Hepatocyte (in vitro differentiated cells): ENCODE measurements at regions not wholly inside any gene's neighbourhood (a gene's known extent, or its start where the extent isn't known, plus 50 kb on each side); places are given as distances from the start of the nearest gene placed in this dataset.

ENCODE experiments used
- DNase-seq: peaks from one replicate; pipeline ENCODE4 v3.0.0-alpha.2; 2016; ENCODE audit warnings: low spot score
- H2AFZ ChIP-seq: fragments of 200-600 bp; sonication (generic); 2 replicates; pipeline ENCODE4 v1.6.0; 2016; ENCODE audit warnings: antibody characterized with exemption, mild to moderate bottlenecking
- H3K27ac ChIP-seq: fragments of 200-600 bp; sonication (generic); 2 replicates; pipeline ENCODE4 v1.5.1; 2016; ENCODE audit warnings: mild to moderate bottlenecking
- H3K27me3 ChIP-seq: fragments of 200-600 bp; sonication (generic); 2 replicates; pipeline ENCODE4 v1.6.1; 2016
- H3K36me3 ChIP-seq: fragments of 200-600 bp; sonication (generic); replicated peaks from 2 replicates; pipeline ENCODE4 v1.5.1; 2016; ENCODE audit warnings: low read depth; ENCODE audit not compliant: insufficient read depth
- H3K4me1 ChIP-seq: fragments of 200-600 bp; sonication (generic); 2 replicates; pipeline ENCODE4 v1.5.1; 2016; ENCODE audit warnings: mild to moderate bottlenecking, moderate library complexity; ENCODE audit not compliant: insufficient read depth
- H3K4me2 ChIP-seq: fragments of 200-600 bp; sonication (generic); 2 replicates; pipeline ENCODE4 v1.6.0; 2016
- H3K4me3 ChIP-seq: fragments of 200-600 bp; sonication (generic); 2 replicates; pipeline ENCODE4 v1.5.1; 2016; ENCODE audit warnings: mild to moderate bottlenecking
- H3K79me2 ChIP-seq: fragments of 200-600 bp; sonication (generic); 2 replicates; pipeline ENCODE4 v1.6.0; 2017; ENCODE audit warnings: mild to moderate bottlenecking
- H3K9me2 ChIP-seq: fragments of 200-600 bp; sonication (generic); replicated peaks from 2 replicates; pipeline ENCODE4 v1.6.0; 2017; ENCODE audit warnings: mild to moderate bottlenecking; ENCODE audit not compliant: insufficient read depth
- H3K9me3 ChIP-seq: fragments of 200-600 bp; sonication (generic); 2 replicates; pipeline ENCODE4 v1.5.1; 2016; ENCODE audit warnings: low read depth, mild to moderate bottlenecking
- H4K20me1 ChIP-seq: fragments of 200-600 bp; sonication (generic); 2 replicates; pipeline ENCODE4 v1.6.0; 2016; ENCODE audit warnings: mild to moderate bottlenecking; ENCODE audit not compliant: insufficient read depth, poor library complexity, severe bottlenecking
- CTCF ChIP-seq: fragments of 200-600 bp; sonication (generic); IDR thresholded peaks from 2 replicates; pipeline ENCODE4 v1.5.1; 2016; ENCODE audit warnings: antibody characterized with exemption, mild to moderate bottlenecking; ENCODE audit not compliant: poor library complexity
- EZH2 ChIP-seq: fragments of 200-600 bp; sonication (generic); IDR thresholded peaks from 2 replicates; pipeline ENCODE4 v1.6.1; 2016; ENCODE audit warnings: antibody characterized with exemption, mild to moderate bottlenecking, borderline replicate concordance
- EZH2phosphoT487 ChIP-seq: fragments of 200-600 bp; sonication (generic); IDR thresholded peaks from one replicate; pipeline ENCODE4 v1.6.1; 2018; ENCODE audit warnings: antibody characterized with exemption, mild to moderate bottlenecking, low read depth, moderate library complexity; ENCODE audit not compliant: unreplicated experiment, severe bottlenecking
- WGBS: methylation state at CpG from one replicate; pipeline ENCODE4 v1.1.6; 2016; ENCODE audit warnings: low lambda C conversion rate; ENCODE audit errors: missing lambda C conversion rate; 5-methylcytosine and 5-hydroxymethylcytosine counted together

- TF ChIP-seq CTCF (no peak), EZH2 (no peak), EZH2phosphoT487 (no peak)
- no peaks in the 10 kb centered on the region for H3K79me2 ChIP-seq
- no peaks in the 10 kb centered on the region for H3K9me3 ChIP-seq
- H3K4me3 ChIP-seq, result no peak overlapping the region
- no peak overlapping the region for H2AFZ ChIP-seq
- no peaks in the 10 kb centered on the region for H4K20me1 ChIP-seq
- no peak overlapping the region for H3K4me2 ChIP-seq
- H3K27ac ChIP-seq, result no peak overlapping the region
- DNase-seq, result no peak
- no peaks in the 10 kb centered on the region for H3K9me2 ChIP-seq
- H3K4me1 ChIP-seq, result peaks cover 12% of the 10 kb centered on the region
- H3K27me3 ChIP-seq, result no peaks in the 10 kb centered on the region
- no peaks in the 10 kb centered on the region for H3K36me3 ChIP-seq
- whole genome bisulfite sequencing, result 82% methylated on average over 3 of the region's 4 CpGs
These were observed 1176.0 kb upstream of the AUTS2 start for GRCh38 chr7:68422281-68422680.

GRCh38 chr7:68423356-68423755, 1174.9 kb upstream of the AUTS2 start:
- no peak overlapping the region for H3K4me3 ChIP-seq
- DNase-seq, result no peak
- H3K36me3 ChIP-seq, result no peaks in the 10 kb centered on the region
- WGBS, result 82% methylated on average over 5 of the region's 5 CpGs
- no peak overlapping the region for H2AFZ ChIP-seq
- no peaks in the 10 kb centered on the region for H3K9me3 ChIP-seq
- no peaks in the 10 kb centered on the region for H4K20me1 ChIP-seq
- no peaks in the 10 kb centered on the region for H3K9me2 ChIP-seq
- H3K27me3 ChIP-seq, result no peaks in the 10 kb centered on the region
- H3K27ac ChIP-seq, result no peak overlapping the region
- peaks cover 12% of the 10 kb centered on the region for H3K4me1 ChIP-seq
- H3K79me2 ChIP-seq, result no peaks in the 10 kb centered on the region
- no peak overlapping the region for H3K4me2 ChIP-seq
- TF ChIP-seq CTCF (no peak), EZH2 (no peak), EZH2phosphoT487 (no peak)

- Histone ChIP-seq H3K27ac (no peak overlapping the region), H2AFZ (no peak overlapping the region), H3K4me2 (peak overlapping the region; percentile 15), H3K79me2 (no peaks in the 10 kb centered on the region), H3K9me3 (no peaks in the 10 kb centered on the region), H3K9me2 (no peaks in the 10 kb centered on the region), H3K4me1 (peaks cover 12% of the 10 kb centered on the region), H3K36me3 (no peaks in the 10 kb centered on the region), H3K27me3 (no peaks in the 10 kb centered on the region), H3K4me3 (no peak overlapping the region), H4K20me1 (no peaks in the 10 kb centered on the region)
- peak; percentile 22 for DNase-seq
- TF ChIP-seq CTCF (no peak), EZH2 (no peak), EZH2phosphoT487 (no peak)
- WGBS, result 82% methylated on average over 4 of the region's 4 CpGs
These were observed 1173.5 kb upstream of the AUTS2 start for GRCh38 chr7:68424658-68425297.

GRCh38 chr7:68425377-68425776, 1172.9 kb upstream of the AUTS2 start:
- Histone ChIP-seq H3K36me3 (no peaks in the 10 kb centered on the region), H3K79me2 (no peaks in the 10 kb centered on the region), H3K9me3 (no peaks in the 10 kb centered on the region), H3K9me2 (no peaks in the 10 kb centered on the region), H2AFZ (no peak overlapping the region), H3K27ac (no peak overlapping the region), H4K20me1 (no peaks in the 10 kb centered on the region), H3K4me2 (no peak overlapping the region), H3K27me3 (no peaks in the 10 kb centered on the region), H3K4me1 (peaks cover 12% of the 10 kb centered on the region), H3K4me3 (no peak overlapping the region)
- 94% methylated on average over 6 of the region's 6 CpGs for WGBS
- DNase-seq, result no peak
- peak; percentile 21 for TF ChIP-seq CTCF
- TF ChIP-seq EZH2phosphoT487, result no peak
- no peak for TF ChIP-seq EZH2
